Endodermal cell (in vitro differentiated cells): ENCODE measurements at regions not wholly inside any gene's neighbourhood (a gene's known extent, or its start where the extent isn't known, plus 50 kb on each side); places are given as distances from the start of the nearest gene placed in this dataset.

ENCODE experiments used
- DNase-seq: peaks from one replicate; pipeline ENCODE4 v3.0.0-alpha.2; 2017
- H3K27ac ChIP-seq: 2 replicates; pipeline ENCODE4 v1.5.1; 2013; ENCODE audit warnings: mild to moderate bottlenecking, low read depth, low read length, moderate library complexity
- H3K27me3 ChIP-seq: 2 replicates; pipeline ENCODE4 v1.6.1; 2013; ENCODE audit warnings: mild to moderate bottlenecking, low read length, moderate library complexity; ENCODE audit not compliant: insufficient read depth, control insufficient read depth, poor library complexity, severe bottlenecking
- H3K36me3 ChIP-seq: 2 replicates; pipeline ENCODE4 v1.7.0; 2013; ENCODE audit warnings: mild to moderate bottlenecking, low read length, moderate library complexity; ENCODE audit not compliant: control insufficient read depth, insufficient read depth
- H3K4me1 ChIP-seq: one replicate; pipeline ENCODE4 v1.7.0; 2013; ENCODE audit warnings: low read length; ENCODE audit not compliant: control insufficient read depth, insufficient read depth
- H3K4me3 ChIP-seq: 2 replicates; pipeline ENCODE4 v1.5.1; 2013; ENCODE audit warnings: mild to moderate bottlenecking, low read length, moderate library complexity
- H3K9ac ChIP-seq: 2 replicates; pipeline ENCODE4 v1.6.1; 2013; ENCODE audit warnings: mild to moderate bottlenecking, low read length, moderate library complexity; ENCODE audit not compliant: poor library complexity, severe bottlenecking; ENCODE audit errors: extremely low read depth
- H3K9me3 ChIP-seq: 2 replicates; pipeline ENCODE4 v1.6.1; 2013; ENCODE audit warnings: mild to moderate bottlenecking, low read length, moderate library complexity; ENCODE audit not compliant: control insufficient read depth
- H3K27ac Mint-ChIP-seq: 2 replicates; pipeline ENCODE4 v1.8.0; 2020; ENCODE audit warnings: mixed read lengths
- H3K27me3 Mint-ChIP-seq: 2 replicates; pipeline ENCODE4 v1.8.0; 2021; ENCODE audit warnings: mild to moderate bottlenecking, mixed read lengths; ENCODE audit not compliant: insufficient read depth
- H3K36me3 Mint-ChIP-seq: 2 replicates; pipeline ENCODE4 v1.8.0; 2020; ENCODE audit warnings: low read depth, mixed read lengths
- H3K4me1 Mint-ChIP-seq: 2 replicates; pipeline ENCODE4 v1.8.0; 2020; ENCODE audit warnings: mixed read lengths
- H3K4me3 Mint-ChIP-seq: 2 replicates; pipeline ENCODE4 v1.8.0; 2020; ENCODE audit warnings: mild to moderate bottlenecking, moderate library complexity, mixed read lengths
- H3K9me3 Mint-ChIP-seq: 2 replicates; pipeline ENCODE4 v1.8.0; 2020; ENCODE audit warnings: mild to moderate bottlenecking, mixed read lengths
- CTCF ChIP-seq: fragments of 200-600 bp; sonication (generic); conservative IDR thresholded peaks from 2 replicates; pipeline ENCODE4 v1.5.0; 2021; ENCODE audit warnings: antibody characterized with exemption, mild to moderate bottlenecking
- WGBS, 2 experiments: methylation state at CpG; one replicate each; pipeline versions ENCODE4 v1.1.5 to v1.1.7; 2013; ENCODE audit warnings: missing lambda C conversion rate in 2 of 2, mixed read lengths in 1 of 2; ENCODE audit not compliant: insufficient coverage in 1 of 2, insufficient read length in 1 of 2; 5-methylcytosine and 5-hydroxymethylcytosine counted together

GRCh38 chr1:190792873-190793272 lies 315.2 kb upstream of the BRINP3 start:
- TF ChIP-seq CTCF, result no peak
- Mint-ChIP-seq H3K4me3 (no peak overlapping the region), H3K4me1 (no peaks in the 10 kb centered on the region), H3K27me3 (no peaks in the 10 kb centered on the region), H3K36me3 (no peaks in the 10 kb centered on the region), H3K9me3 (no peaks in the 10 kb centered on the region), H3K27ac (no peak overlapping the region)
- 88 to 100% methylated on average over 2 to 10 of the region's 10 CpGs for WGBS, 2 experiments
- Histone ChIP-seq H3K4me3 (no peak overlapping the region), H3K4me1 (no peaks in the 10 kb centered on the region), H3K27me3 (no peaks in the 10 kb centered on the region), H3K36me3 (no peaks in the 10 kb centered on the region), H3K27ac (no peak overlapping the region), H3K9ac (no peak overlapping the region), H3K9me3 (no peaks in the 10 kb centered on the region)
- DNase-seq, result peak; percentile 43

- WGBS, 2 experiments, result 100% methylated on average over 1 of the region's 1 CpG; no CpG with 5 or more reads in 1 of the 2 experiments
- Histone ChIP-seq H3K9ac (no peak overlapping the region), H3K27ac (no peak overlapping the region), H3K4me3 (no peak overlapping the region), H3K36me3 (no peaks in the 10 kb centered on the region), H3K9me3 (no peaks in the 10 kb centered on the region), H3K27me3 (no peaks in the 10 kb centered on the region), H3K4me1 (no peaks in the 10 kb centered on the region)
- Mint-ChIP-seq H3K4me1 (no peaks in the 10 kb centered on the region), H3K27me3 (no peaks in the 10 kb centered on the region), H3K9me3 (no peaks in the 10 kb centered on the region), H3K36me3 (no peaks in the 10 kb centered on the region), H3K4me3 (no peak overlapping the region), H3K27ac (no peak overlapping the region)
- no peak for DNase-seq
- no peak for TF ChIP-seq CTCF
Measured at GRCh38 chr1:190807629-190808028, 330.0 kb upstream of the BRINP3 start.

- H3K27me3 ChIP-seq, result no peaks in the 10 kb centered on the region
Measured at GRCh38 chr1:190808035-190808434, 330.4 kb upstream of the BRINP3 start.

More at GRCh38 chr1:190808035-190808434, 330.4 kb upstream of the BRINP3 start:
- whole genome bisulfite sequencing, 2 experiments, result 67 to 100% methylated on average over 1 to 3 of the region's 3 CpGs
- Mint-ChIP-seq H3K36me3 (no peaks in the 10 kb centered on the region), H3K27ac (no peak overlapping the region), H3K9me3 (no peaks in the 10 kb centered on the region), H3K4me1 (no peaks in the 10 kb centered on the region), H3K27me3 (no peaks in the 10 kb centered on the region), H3K4me3 (no peak overlapping the region)
- DNase-seq, result no peak
- no peak overlapping the region for H3K27ac ChIP-seq
- H3K9ac ChIP-seq, result no peak overlapping the region
- H3K4me3 ChIP-seq, result no peak overlapping the region
- no peaks in the 10 kb centered on the region for H3K36me3 ChIP-seq
- no peaks in the 10 kb centered on the region for H3K9me3 ChIP-seq
- no peak for TF ChIP-seq CTCF
- no peaks in the 10 kb centered on the region for H3K4me1 ChIP-seq
